ENCODE measurements at regions not wholly inside any gene's neighbourhood (a gene's known extent, or its start where the extent isn't known, plus 50 kb on each side); places are given as distances from the start of the nearest gene placed in this dataset.

- DNase-seq (ENCODE audit: low read depth), result no peak
- no peak overlapping the region for H3K4me3 ChIP-seq (ENCODE audit: control insufficient read depth, low read depth, low read length)
- TF ChIP-seq, protein P1, sequence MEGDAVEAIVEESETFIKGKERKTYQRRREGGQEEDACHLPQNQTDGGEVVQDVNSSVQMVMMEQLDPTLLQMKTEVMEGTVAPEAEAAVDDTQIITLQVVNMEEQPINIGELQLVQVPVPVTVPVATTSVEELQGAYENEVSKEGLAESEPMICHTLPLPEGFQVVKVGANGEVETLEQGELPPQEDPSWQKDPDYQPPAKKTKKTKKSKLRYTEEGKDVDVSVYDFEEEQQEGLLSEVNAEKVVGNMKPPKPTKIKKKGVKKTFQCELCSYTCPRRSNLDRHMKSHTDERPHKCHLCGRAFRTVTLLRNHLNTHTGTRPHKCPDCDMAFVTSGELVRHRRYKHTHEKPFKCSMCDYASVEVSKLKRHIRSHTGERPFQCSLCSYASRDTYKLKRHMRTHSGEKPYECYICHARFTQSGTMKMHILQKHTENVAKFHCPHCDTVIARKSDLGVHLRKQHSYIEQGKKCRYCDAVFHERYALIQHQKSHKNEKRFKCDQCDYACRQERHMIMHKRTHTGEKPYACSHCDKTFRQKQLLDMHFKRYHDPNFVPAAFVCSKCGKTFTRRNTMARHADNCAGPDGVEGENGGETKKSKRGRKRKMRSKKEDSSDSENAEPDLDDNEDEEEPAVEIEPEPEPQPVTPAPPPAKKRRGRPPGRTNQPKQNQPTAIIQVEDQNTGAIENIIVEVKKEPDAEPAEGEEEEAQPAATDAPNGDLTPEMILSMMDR (IDR thresholded peaks at IDR 0.05; ENCODE audit: control insufficient read depth, insufficient read depth, low read depth, low read length, missing control alignments), result no peak
These were observed 258.3 kb upstream of the FOXQ1 start for GRCh38 chr6:1053586-1053985.

GRCh38 chr6:1052262-1052661 lies 259.6 kb upstream of the FOXQ1 start:
- no peak overlapping the region for H3K4me3 ChIP-seq (ENCODE audit: control insufficient read depth, low read depth, low read length)
- TF ChIP-seq, protein P1 (IDR thresholded peaks at IDR 0.05; ENCODE audit: control insufficient read depth, insufficient read depth, low read depth, low read length, missing control alignments), result no peak
- no peak for DNase-seq (ENCODE audit: low read depth)

DNA sequence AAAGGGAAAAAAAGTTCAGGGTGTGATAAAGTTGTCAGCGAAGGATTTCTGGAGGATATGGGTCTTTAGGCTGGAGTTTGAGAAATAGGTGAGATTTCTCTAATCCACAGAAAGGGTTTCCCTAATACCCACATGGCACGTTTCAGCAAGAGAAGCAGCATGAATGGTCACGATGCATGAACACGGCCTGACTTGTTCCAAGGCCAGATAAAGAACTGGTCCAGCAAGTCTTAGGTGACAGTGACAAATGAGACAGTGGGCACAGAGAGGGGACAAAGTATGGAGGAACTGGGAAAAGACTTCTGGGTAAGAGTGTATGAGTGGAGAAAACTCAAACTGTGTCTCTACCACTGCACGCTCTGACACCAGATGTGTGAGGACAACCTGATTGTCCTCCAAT lies 262.0 kb upstream of the FOXQ1 start:
- TF ChIP-seq, protein P1 (IDR thresholded peaks at IDR 0.05; ENCODE audit: control insufficient read depth, insufficient read depth, low read depth, low read length, missing control alignments), result no peak
- H3K4me3 ChIP-seq (ENCODE audit: control insufficient read depth, low read depth, low read length), result no peak overlapping the region
- DNase-seq (ENCODE audit: low read depth), result no peak

DNA sequence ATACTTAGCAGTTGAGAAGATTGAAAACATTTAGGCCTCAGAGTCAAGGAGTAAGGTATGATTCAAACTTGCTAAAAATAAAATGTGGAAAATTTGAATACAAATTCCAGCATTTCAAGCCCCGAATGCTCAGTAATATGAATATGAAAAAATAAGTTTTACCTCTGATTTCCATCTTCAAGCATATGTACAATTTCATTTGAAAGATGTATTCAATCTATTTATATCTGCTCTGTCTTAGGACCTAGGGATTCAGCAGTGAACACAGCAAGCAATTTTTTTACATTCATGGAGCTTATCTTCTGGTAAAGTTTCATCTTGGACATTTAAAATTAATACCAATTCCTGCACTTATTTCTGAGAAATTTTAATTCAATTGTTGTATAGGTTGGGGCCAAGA lies 262.7 kb upstream of the FOXQ1 start:
- no peak for DNase-seq (ENCODE audit: low read depth)
- no peak overlapping the region for H3K4me3 ChIP-seq (ENCODE audit: control insufficient read depth, low read depth, low read length)
- TF ChIP-seq, protein P1 (IDR thresholded peaks at IDR 0.05; ENCODE audit: control insufficient read depth, insufficient read depth, low read depth, low read length, missing control alignments), result no peak

GRCh38 chr6:1047981-1048541 lies 263.8 kb upstream of the FOXQ1 start:
- no peak overlapping the region for H3K4me3 ChIP-seq (ENCODE audit: control insufficient read depth, low read depth, low read length)
- TF ChIP-seq, protein P1 (IDR thresholded peaks at IDR 0.05; ENCODE audit: control insufficient read depth, insufficient read depth, low read depth, low read length, missing control alignments), result no peak
- DNase-seq (ENCODE audit: low read depth), result no peak

GRCh38 chr6:1045239-1045638 lies 266.7 kb upstream of the FOXQ1 start:
- DNase-seq (ENCODE audit: low read depth), result no peak
- no peak overlapping the region for H3K4me3 ChIP-seq (ENCODE audit: control insufficient read depth, low read depth, low read length)
- TF ChIP-seq, protein P1 (IDR thresholded peaks at IDR 0.05; ENCODE audit: control insufficient read depth, insufficient read depth, low read depth, low read length, missing control alignments), result no peak
